ENCODE measurements at regions not wholly inside any gene's neighbourhood (a gene's known extent, or its start where the extent isn't known, plus 50 kb on each side); places are given as distances from the start of the nearest gene placed in this dataset.
"Not testable (repeated sequence)": the region's sequence is repeated elsewhere in the genome, so short reads cannot be mapped to it uniquely, and the experiment has no call there.

- H3K4me1 Mint-ChIP-seq (ENCODE audit: low read depth in 2 of 2): no peaks in the 10 kb centered on the region
Measured at GRCh38 chr2:60353406-60353800, 200.1 kb downstream of the BCL11A start.

DNA sequence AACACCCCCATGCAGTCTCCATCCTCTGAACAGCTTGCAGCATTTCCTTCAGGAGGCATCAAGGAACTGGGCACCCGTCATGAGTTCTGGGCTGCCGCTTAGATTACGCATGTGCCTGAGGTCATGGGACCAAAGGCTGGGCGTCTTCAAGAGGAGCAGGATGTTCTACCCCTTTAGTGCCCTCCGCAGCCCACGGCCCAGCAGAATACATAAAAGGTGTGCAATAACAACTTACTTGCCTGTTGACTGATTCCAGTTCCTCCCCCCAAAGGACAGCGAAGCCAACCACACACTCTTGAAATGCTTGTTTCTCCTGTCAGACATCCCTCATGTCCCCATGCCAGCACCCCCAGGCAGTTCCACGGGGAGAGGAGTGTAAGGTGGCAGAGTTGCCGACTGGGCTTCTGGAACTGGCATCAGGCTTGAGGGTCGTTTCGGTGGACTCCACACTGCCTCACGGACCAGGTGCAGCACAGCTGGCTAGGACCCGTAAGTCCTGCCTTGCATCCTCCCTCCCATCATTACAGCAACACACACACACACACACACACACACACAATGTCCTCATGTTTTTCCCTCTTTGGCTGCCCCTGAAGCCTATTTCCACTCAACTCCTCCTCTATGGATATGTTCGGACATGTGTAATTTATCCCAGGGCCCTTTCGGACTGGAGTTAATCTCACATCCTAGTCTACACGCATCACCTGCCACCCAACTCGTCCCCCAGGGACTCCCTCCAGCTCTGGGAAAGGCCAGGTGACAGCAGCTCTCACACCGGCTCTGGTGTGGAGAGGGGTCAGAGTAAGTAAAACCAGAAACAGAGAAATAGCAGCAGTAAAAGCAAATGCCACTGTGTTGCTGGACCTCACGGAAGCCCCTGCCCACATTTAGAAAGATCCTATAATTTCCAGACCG is 200.7 kb downstream of the BCL11A start:
- ATAC-seq (replicated peaks) (no peak), DNase-seq (no peak)
- H3K36me3 Mint-ChIP-seq (ENCODE audit: insufficient read depth): no peaks in the 10 kb centered on the region
- H3K27ac Mint-ChIP-seq: no peak overlapping the region
- peaks cover 23 to 36% of the 10 kb centered on the region in 2 donors for H3K27me3 Mint-ChIP-seq
- no peaks in the 10 kb centered on the region for H3K4me1 Mint-ChIP-seq (ENCODE audit: low read depth in 2 of 2)
- no peak overlapping the region for H3K4me3 Mint-ChIP-seq
- no peaks in the 10 kb centered on the region for H3K9me3 Mint-ChIP-seq

More at GRCh38 chr2:60353406-60353800, 200.1 kb downstream of the BCL11A start:
- H3K36me3 Mint-ChIP-seq (ENCODE audit: insufficient read depth): no peaks in the 10 kb centered on the region
- DNase-seq (no peak), ATAC-seq (replicated peaks) (no peak)
- no peak overlapping the region for H3K27ac Mint-ChIP-seq
- no peaks in the 10 kb centered on the region for H3K9me3 Mint-ChIP-seq
- no peak overlapping the region for H3K4me3 Mint-ChIP-seq
- H3K27me3 Mint-ChIP-seq: peaks cover 24 to 38% of the 10 kb centered on the region in 2 donors

DNA sequence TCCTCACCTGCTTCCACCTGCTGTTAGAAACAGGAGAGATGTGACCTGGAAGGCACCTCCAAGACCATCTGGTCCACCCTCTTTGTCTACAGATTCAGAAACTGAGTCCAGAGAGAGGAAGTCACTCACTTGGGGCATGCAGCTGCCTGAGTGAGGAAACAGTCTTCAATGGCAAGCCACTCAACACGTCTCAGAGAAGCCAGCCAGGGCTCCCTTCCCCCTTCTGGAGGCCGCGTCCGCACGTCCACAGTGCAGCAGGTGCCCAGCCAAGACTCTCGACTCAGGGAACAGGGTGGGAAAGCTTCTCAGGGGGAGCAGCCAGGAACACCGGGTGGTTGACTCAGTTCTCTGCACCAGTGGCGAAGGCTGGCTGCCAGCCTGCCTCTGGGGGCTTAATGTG is 201.7 kb downstream of the BCL11A start:
- no peaks in the 10 kb centered on the region for H3K4me1 Mint-ChIP-seq (ENCODE audit: low read depth in 2 of 2)
- H3K27me3 Mint-ChIP-seq: peaks cover 20 to 29% of the 10 kb centered on the region in 2 donors
- H3K4me3 Mint-ChIP-seq: no peak overlapping the region
- H3K27ac Mint-ChIP-seq: no peak overlapping the region
- no peaks in the 10 kb centered on the region for H3K9me3 Mint-ChIP-seq
- ATAC-seq (replicated peaks) (no peak), DNase-seq (no peak)
- H3K36me3 Mint-ChIP-seq (ENCODE audit: insufficient read depth): no peaks in the 10 kb centered on the region

GRCh38 chr2:60351321-60351720 is 202.1 kb downstream of the BCL11A start:
- ATAC-seq (replicated peaks) (no peak), DNase-seq (no peak)
- Mint-ChIP-seq H3K4me3 (no peak overlapping the region), H3K36me3 (ENCODE audit: insufficient read depth) (no peaks in the 10 kb centered on the region), H3K27me3 (peaks cover 16 to 24% of the 10 kb centered on the region in 2 donors), H3K9me3 (no peaks in the 10 kb centered on the region), H3K27ac (no peak overlapping the region), H3K4me1 (ENCODE audit: low read depth in 2 of 2) (no peaks in the 10 kb centered on the region)

GRCh38 chr2:60350791-60351190 is 202.7 kb downstream of the BCL11A start:
- no peaks in the 10 kb centered on the region for H3K36me3 Mint-ChIP-seq (ENCODE audit: insufficient read depth)
- no peak for DNase-seq
- no peak overlapping the region for H3K4me3 Mint-ChIP-seq
- no peaks in the 10 kb centered on the region for H3K9me3 Mint-ChIP-seq
- H3K27me3 Mint-ChIP-seq: peaks cover 12 to 21% of the 10 kb centered on the region in 2 donors
- no peak overlapping the region for H3K27ac Mint-ChIP-seq
- H3K4me1 Mint-ChIP-seq (ENCODE audit: low read depth in 2 of 2): no peaks in the 10 kb centered on the region
- no peak for ATAC-seq (replicated peaks)

GRCh38 chr2:60347781-60348180 is 205.7 kb downstream of the BCL11A start:
- no peaks in the 10 kb centered on the region for H3K4me1 Mint-ChIP-seq (ENCODE audit: low read depth in 2 of 2)
- ATAC-seq (replicated peaks) (no peak), DNase-seq (no peak)
- peaks cover 0 to 6% of the 10 kb centered on the region in 2 donors for H3K27me3 Mint-ChIP-seq
- no peaks in the 10 kb centered on the region for H3K9me3 Mint-ChIP-seq
- no peak overlapping the region for H3K4me3 Mint-ChIP-seq
- H3K27ac Mint-ChIP-seq: no peak overlapping the region
- no peaks in the 10 kb centered on the region for H3K36me3 Mint-ChIP-seq (ENCODE audit: insufficient read depth)

DNA sequence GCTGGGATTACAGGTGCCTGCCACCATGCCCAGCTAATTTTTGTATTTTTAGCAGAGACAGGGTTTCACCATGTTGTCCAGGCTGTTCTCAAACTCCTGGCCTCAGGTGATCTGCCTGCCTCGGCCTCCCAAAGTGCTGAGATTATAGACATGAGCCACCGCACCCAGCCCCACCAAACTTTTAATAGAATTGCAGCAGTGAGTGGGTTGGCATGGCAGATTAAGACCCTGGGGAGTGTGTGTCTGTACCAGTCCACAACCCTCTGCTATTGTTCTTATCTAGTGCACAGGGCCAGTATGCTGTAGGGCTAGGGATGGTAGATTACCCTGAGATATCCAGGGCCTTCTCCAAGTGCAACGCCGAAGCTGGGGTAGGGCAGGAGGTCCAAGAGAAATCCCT is 211.0 kb downstream of the BCL11A start:
- not testable (repeated sequence) for H3K9me3 Mint-ChIP-seq; ATAC-seq (replicated peaks); H3K36me3 Mint-ChIP-seq (ENCODE audit: insufficient read depth); H3K4me1 Mint-ChIP-seq (ENCODE audit: low read depth in 2 of 2); H3K4me3 Mint-ChIP-seq; DNase-seq; H3K27ac Mint-ChIP-seq
- peaks cover 0 to 17% of the 10 kb centered on the region in 2 donors for H3K27me3 Mint-ChIP-seq

GRCh38 chr2:60341151-60341550 is 212.3 kb downstream of the BCL11A start:
- H3K4me3 Mint-ChIP-seq: no peak overlapping the region
- ATAC-seq (replicated peaks): no peak

GRCh38 chr2:60339286-60339685 is 214.2 kb downstream of the BCL11A start:
- Mint-ChIP-seq H3K4me3 (no peak overlapping the region), H3K9me3 (peaks cover 0 to 8% of the 10 kb centered on the region in 2 donors), H3K4me1 (ENCODE audit: low read depth in 2 of 2) (no peaks in the 10 kb centered on the region), H3K27ac (no peak overlapping the region), H3K27me3 (peaks cover 0 to 17% of the 10 kb centered on the region in 2 donors), H3K36me3 (ENCODE audit: insufficient read depth) (no peaks in the 10 kb centered on the region)
- no peak for ATAC-seq (replicated peaks)
- no peak for DNase-seq

More at GRCh38 chr2:60341151-60341550, 212.3 kb downstream of the BCL11A start:
- Mint-ChIP-seq H3K36me3 (ENCODE audit: insufficient read depth) (no peaks in the 10 kb centered on the region), H3K27me3 (peaks cover 0 to 17% of the 10 kb centered on the region in 2 donors), H3K27ac (no peak overlapping the region), H3K4me1 (ENCODE audit: low read depth in 2 of 2) (no peaks in the 10 kb centered on the region), H3K9me3 (peaks cover 0 to 8% of the 10 kb centered on the region in 2 donors)
- DNase-seq: no peak

- ATAC-seq (replicated peaks): no peak
- no peak for DNase-seq
- Mint-ChIP-seq H3K4me1 (ENCODE audit: low read depth in 2 of 2) (no peaks in the 10 kb centered on the region), H3K9me3 (peaks cover 0 to 8% of the 10 kb centered on the region in 2 donors), H3K36me3 (ENCODE audit: insufficient read depth) (no peaks in the 10 kb centered on the region), H3K4me3 (no peak overlapping the region), H3K27me3 (peaks cover 0 to 17% of the 10 kb centered on the region in 2 donors), H3K27ac (no peak overlapping the region)
Measured at GRCh38 chr2:60337142-60337497, 216.3 kb downstream of the BCL11A start.

DNA sequence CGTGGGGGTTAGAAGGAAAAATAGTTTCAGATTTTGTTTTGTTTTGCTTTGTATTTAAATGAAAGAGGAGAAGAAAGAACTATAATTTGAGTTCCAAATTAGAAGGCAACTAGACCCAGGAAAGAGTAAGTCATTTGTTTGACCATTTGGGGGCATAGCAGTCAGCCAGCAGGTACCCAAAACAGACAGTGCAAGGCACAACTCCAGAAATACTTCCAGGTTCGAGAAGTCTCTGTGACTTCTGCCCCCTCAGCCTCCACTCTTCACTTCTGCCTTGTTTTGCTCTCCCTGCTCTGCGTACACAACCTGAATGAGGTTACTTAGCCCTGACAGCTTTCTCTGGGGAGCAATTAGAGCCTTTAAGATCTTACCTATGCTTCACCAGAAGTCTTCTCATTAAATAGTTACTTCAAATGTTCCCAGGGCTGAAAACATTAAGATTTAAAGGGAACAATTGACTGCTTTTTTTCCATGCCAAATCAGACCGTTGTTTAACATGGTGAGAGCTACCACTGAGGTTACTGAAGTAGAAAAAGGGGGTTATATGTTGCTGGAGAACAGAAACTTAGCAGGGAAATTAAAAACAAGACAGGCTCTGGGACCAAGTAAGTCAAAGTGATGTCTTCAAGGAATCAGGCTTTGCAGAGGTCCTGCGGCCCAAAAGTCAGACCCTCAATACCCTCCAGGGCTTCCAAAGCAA is 216.9 kb downstream of the BCL11A start:
- Mint-ChIP-seq H3K4me1 (ENCODE audit: low read depth in 2 of 2) (no peaks in the 10 kb centered on the region), H3K27me3 (peaks cover 0 to 11% of the 10 kb centered on the region in 2 donors), H3K9me3 (peaks cover 0 to 8% of the 10 kb centered on the region in 2 donors), H3K27ac (no peak overlapping the region), H3K4me3 (no peak overlapping the region), H3K36me3 (ENCODE audit: insufficient read depth) (no peaks in the 10 kb centered on the region)
- ATAC-seq (replicated peaks) (no peak), DNase-seq (no peak)

DNA sequence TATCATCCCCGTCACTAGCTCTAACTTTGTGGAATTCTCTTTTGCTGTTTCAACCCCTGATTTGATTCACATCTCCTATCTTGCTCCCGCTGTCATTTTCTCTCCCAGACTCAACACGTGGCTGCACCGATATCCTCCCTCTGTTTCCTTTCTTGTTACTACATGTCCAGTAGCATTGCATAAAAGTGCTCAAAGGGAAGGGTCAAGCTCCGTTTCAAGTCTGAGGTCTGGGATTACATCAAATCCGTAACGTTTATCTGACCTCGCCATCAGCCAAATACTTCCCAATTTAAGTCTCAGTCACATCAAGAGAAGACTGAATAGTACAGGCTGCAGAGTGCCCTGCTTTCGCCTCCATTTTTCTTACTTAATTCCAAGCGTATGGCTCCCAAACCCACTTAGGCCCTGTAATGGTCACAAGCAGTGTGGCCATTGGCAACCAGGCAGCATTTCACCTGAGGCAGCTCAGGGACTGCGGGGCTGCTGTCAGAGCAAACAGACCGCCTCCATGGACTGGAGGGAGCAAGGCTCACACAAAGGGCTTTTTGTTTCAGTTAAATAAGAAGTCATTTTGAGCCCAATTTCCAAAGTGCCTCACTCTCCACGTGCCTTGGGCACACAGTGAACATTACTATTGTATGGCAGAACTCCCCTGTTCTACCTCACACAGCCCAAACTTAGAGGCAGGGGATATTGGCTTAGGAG is 217.8 kb downstream of the BCL11A start:
- no peak for ATAC-seq (replicated peaks)
- Mint-ChIP-seq H3K9me3 (peaks cover 0 to 8% of the 10 kb centered on the region in 2 donors), H3K4me3 (no peak overlapping the region), H3K4me1 (ENCODE audit: low read depth in 2 of 2) (no peaks in the 10 kb centered on the region), H3K36me3 (ENCODE audit: insufficient read depth) (no peaks in the 10 kb centered on the region), H3K27ac (no peak overlapping the region), H3K27me3 (peaks cover 0 to 8% of the 10 kb centered on the region in 2 donors)
- no peak for DNase-seq

DNA sequence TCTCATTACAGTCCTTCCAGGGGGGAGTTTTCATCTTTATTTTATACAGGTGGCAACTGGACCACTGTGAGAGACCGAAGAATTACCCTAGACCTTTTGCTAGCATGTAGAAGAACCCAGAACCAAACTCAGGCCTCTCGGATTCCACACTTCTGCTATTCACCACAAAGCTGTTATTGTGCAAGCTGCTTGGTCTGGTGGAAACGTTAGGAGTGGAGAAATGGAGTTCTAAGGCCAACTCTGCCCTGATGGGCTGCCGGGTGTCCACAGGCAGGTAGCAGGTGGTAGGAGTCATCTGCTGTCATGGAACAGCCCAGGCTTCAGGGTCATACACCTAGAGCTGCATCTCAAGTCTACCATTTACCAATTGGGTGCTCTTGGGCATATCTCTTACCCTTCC is 218.8 kb downstream of the BCL11A start:
- Mint-ChIP-seq H3K27ac (no peak overlapping the region), H3K9me3 (peaks cover 0 to 6% of the 10 kb centered on the region in 2 donors), H3K36me3 (ENCODE audit: insufficient read depth) (no peaks in the 10 kb centered on the region), H3K27me3 (peaks cover 0 to 6% of the 10 kb centered on the region in 2 donors), H3K4me3 (no peak overlapping the region), H3K4me1 (ENCODE audit: low read depth in 2 of 2) (no peaks in the 10 kb centered on the region)
- ATAC-seq (replicated peaks): no peak
- no peak for DNase-seq
